ENCODE measurements at regions not wholly inside any gene's neighbourhood (a gene's known extent, or its start where the extent isn't known, plus 50 kb on each side); places are given as distances from the start of the nearest gene placed in this dataset.
"Not testable (repeated sequence)": the region's sequence is repeated elsewhere in the genome, so short reads cannot be mapped to it uniquely, and the experiment has no call there.

DNA sequence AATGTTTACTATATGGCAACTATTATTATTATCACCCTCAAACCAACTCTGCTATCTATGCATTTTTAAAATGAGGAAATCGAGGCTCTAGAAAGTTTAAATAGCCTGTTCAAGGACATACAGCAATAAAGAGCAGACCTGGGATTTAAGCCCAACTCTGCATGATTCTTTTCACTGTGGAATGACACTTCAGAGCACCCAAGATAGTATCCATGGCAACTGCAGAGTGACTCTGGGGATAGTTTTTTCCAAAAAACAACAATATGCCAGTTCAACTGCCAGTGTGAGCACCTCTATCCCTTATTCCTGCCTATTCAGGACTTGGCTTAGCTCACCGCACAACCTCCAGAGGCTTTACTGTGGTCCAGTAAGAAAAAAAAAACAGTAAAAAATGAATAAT, 293.9 kb downstream of the BRINP2 start:
- DNase-seq: no peak

DNA sequence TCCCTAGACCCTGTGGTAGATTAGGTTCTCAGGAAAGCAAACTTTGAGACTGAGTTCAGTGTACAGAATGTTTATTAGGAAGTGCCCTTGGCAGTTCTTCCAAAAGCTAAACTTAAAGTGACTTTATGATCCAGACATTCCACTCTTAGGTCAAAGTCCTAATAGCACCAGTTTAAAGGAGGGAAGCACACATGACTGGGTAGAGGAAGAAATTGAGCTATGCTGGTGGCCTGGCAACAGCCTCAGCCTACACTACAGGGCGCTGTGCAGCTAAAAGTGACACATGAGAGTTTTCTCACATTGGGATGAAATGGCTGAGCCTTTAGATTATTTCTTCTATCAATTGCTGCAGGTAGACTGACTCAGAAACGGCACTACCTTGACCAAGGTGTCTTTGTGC, 280.4 kb downstream of the BRINP2 start:
- no peak for DNase-seq

DNA sequence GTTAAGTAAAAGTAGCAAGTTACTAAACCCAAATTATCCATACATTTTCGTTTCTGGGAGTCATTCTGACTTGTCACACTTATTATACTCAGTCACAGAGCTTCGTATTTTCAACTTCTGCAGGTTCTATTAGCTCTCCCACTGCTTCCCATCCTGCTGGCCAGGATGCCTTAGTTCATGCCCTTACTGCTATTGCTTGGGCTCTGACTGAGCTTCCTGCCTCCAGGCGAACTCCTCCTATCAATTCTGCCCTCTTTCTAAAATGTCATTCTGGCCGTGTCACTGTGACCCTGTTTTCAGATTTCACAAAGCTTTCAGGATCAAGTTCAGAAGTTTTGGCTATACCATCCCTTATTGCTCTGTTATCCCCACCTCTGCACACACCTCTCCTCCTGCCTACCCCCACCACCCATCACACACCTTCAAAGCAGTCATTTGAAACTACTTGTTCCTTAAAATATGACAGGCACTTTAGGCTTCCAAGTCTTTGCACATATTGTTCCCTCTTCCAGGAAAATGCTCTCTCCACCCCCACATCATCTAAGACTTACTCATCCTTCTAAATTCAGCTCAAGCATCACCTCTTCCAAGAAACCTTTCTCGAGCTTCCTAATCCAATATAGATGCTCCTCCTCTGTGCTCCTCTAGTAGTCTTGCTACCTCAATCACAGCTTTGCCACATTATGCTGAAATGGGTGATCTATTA, 278.0 kb downstream of the BRINP2 start:
- DNase-seq: no peak

DNA sequence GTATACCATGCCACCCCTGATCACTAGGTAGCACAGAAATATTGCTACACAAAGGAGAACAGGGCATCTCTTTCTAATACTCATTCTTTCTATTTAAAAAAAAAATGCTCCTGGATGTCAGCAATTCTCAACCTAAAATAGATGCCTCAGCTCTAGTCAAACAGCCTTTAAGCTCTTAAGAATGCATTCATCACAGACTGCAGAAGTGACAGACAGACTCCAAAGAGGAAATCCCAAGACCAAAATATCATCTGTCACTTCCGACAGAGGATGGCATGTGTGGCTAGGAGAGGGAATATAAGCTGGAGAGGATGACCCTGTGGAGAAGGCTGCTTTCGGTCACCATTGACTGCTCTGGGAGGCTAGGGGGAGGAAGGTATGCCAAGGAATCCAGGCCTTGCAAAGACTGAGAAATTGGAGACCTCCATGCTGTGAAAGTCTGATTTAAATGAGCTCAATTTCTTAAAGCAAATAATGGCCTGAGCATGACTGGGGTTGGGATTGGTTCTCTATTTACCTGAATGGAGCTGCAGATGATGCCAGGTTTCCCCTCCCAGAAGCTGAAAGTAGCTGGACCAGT, 277.4 kb downstream of the BRINP2 start:
- no peak for DNase-seq

DNA sequence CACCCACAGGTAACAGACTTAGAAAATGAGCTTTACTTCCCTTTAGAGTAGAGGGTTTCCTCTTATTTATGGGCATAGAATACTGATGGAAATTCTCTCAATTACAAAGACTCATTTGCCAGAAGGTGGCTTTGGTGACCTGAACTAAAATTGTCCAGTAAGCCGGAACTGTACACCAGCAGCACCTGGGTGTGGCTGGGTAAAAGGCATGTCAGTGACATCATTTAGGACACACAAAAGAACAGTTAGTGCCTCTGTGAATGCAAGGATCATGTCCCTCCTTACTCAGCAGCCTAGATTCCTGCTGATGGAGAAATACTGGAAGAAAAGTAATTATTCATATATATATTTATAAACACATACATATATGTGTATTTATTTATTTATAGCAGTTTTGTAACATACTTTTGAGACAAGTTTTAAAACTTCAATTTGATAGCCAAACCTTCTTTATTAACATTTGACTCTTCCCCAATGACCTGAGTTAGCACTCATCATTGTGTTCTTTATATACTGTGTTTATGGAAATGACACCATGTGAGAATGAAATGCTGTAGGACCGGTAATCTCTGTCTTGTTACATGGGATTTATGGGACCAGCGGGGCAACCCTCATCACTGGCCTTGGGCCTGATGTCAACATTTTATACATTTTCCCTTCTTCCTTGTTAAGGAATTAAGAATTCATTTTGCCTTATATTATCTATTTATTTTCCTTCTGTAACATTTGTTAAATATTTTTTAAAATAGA, 274.4 kb downstream of the BRINP2 start:
- DNase-seq: no peak

DNA sequence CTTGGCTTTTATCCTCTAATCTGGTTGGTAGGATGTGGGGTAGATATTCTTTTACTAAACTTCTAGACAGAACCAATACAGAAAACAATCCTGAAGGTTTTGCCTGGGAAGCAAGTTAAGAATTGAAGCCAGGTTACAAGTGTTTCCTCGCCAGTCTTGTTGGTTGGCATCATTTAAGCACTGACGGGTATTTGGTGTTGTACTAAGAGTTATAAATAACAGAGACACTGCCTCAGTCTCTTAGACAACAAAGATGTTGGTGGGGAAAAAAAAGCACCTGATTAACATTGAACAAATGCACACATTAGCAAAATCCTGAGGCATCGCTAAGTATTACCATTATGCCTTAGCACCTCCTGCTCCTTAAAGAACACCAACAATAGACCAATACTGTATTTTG, 272.2 kb downstream of the BRINP2 start:
- no peak for DNase-seq

DNA sequence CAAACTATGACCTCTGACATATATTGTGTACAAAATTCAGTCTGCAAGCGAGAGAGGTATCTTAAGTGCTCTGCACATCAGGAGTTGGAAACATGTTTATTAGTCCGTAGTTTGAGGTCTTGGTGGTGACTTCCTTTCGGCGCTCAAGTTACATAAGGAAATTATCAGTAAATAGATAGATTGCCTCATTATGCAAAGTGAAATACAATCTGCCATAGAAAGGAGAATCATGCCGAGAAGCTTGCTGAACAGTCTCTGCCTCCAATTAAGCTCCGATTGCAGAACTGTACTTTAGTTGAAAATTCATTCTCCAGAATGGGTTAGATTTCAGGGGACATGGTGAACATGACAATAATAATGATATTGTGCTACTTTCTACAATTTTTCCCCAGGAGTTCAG, 271.8 kb downstream of the BRINP2 start:
- no peak for DNase-seq

DNA sequence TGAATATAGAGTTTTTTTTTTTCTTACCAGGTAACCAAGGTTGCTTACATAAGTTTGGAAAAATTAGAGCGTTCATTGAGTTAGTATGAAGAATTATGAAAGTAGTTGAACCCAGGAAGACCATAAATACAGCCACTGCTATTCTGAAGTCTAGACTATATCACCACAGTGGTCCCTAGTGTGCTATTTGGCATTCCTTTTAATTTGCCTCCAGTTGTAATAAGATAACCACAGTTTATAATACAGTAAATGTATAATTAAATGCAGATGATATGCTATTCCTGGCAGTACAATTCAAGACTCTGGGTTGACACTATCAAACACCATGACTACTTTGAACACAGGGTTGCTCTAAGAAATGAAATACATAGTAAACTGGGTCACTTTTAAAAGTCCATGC, 270.5 kb downstream of the BRINP2 start:
- DNase-seq: no peak

DNA sequence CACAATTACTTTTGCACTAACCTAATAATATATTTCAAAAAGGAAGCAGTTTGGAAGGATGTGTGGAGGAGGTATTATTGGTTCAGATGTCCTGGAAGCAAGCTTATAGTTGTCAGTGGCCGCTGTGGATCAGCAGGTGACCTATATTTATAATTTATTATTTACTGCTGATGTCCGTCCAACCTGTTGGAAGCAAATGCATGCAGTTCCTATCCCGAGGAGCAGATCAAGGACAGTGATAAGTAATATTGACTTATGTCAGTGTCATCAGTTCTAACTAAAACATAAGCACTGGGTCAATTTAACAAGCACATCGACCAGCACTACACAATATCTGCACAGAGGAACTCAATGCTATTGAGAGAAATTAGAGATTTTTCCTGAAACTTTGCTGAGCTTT, 270.1 kb downstream of the BRINP2 start:
- DNase-seq: no peak

DNA sequence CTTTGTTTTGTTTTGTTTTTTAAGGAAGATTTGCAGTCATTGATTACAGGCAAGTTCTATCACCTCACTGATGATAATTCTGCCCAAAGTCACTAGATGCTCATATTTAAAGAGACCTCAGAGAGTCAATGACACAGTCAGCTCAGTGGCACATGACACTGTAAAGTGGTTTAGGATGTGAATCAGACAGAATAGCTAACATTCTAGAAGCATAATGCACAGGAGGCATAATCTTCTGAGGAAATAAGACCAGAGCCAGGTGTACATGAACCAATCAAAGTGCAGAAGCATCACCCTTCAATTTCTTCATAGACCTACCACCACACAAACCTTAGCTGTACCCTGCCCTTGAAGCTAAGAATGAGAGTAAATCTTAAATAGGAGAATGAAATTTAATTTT, 268.5 kb downstream of the BRINP2 start:
- no peak for DNase-seq

DNA sequence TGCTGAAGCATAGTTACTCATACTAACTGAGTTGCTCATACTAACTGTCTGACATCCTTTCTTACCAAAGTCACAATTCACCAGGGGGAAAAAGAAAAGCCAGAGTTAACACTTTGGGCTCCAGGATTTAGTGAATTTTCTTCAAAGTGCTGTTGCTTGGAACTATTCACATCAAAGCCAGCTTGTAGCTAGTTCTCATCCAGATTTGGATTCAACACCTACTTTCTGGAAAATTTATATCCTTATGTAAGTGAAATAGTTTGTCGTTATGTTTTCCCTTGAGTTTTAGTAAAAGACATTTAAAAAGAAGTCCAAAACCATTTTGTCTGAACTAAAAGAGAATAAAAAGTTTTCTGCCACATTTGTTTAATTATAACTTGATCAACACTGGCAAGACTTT, 264.6 kb downstream of the BRINP2 start:
- DNase-seq: no peak

DNA sequence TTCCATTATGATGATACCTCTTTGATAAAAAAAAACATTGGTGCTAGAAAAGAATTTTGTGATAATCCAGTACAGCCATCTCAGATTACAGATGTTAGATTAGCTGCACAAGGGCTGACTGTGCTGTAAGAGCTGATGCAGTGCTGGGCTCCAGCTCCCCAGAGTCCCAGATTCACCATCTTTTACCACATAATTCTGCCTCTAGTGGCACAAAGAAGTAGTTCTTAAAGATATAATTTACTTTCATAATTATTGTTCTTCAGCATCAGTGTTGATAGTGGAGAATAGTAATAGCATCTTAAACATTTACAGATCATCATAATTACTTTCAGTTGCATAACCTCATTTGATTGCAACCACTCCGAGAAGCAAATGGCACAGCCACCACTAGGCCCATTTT, 262.1 kb downstream of the BRINP2 start:
- DNase-seq: no peak

DNA sequence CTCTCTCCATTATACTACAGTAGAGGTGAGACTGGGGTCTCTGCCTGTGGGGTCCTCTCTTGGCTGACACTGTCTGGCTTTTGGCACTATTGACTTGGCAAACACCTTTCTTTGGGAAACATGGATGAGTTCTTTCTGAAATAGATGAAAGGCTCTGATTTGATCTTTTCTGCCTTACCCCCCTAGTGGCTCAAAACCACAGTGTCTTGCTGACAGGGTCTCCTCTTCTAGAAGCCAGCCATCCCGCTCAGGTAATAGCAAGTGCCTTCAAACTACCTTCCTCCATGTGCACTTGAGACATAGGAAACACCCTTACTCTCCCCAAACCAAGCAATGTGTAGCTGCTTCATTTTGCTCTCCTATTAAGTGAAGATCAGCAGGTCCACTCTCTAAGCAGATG, 260.4 kb downstream of the BRINP2 start:
- no peak for DNase-seq

DNA sequence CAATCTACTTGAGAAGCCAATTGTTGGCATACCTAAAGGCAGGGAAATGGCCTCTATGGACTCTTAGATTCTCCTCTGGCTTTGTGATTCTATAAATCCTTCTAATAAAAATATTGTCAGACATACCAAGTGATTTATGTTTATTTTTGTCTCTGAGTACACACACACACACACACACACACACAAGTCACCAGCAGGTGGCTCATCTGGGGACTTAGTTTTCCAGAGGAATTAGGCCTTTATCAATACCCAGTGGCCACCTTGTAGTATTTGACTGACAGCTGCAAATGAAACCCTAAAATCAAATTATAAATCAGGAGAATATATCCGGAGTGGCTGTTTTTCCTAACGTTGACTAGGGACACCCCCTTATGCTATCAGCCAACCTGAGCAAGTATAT, 258.5 kb downstream of the BRINP2 start:
- DNase-seq: no peak

DNA sequence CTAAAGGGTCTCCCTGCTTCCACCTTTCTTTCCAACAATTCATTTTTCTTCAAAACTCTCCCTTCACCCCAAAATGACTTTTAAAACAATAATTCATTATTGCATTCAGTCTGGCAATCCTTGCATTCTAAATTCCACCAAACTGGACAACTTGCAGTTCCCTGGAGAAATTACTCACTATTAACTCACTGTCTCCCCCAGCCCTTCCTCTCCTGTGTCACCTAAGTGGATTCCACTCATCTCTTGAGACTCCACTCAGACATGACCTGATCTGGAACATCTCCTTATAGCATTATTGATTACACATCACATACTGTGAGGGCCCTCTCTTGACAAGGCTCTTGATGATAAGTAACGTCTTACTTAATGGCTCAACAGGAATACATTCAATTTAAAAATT, 257.1 kb downstream of the BRINP2 start:
- no peak for DNase-seq

DNA sequence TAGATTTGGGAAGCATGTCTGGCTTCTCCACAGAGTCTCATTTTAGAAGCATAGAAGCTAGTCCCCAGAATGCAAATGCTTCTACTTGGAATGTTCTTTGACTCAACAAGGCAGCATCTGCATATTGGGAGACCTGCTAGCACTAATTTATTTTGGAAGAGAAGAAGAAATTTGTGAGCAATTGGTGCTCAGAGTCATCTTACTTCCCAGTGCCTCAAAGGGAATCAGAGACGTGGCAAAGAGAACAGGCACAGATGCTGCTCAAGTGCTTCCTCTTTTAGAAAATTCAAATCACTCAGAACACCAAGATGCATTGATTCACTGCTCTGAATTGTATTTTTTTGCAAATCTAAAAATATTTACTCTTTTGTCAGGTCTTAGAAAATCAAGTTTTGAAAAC, 255.7 kb downstream of the BRINP2 start:
- no peak for DNase-seq

DNA sequence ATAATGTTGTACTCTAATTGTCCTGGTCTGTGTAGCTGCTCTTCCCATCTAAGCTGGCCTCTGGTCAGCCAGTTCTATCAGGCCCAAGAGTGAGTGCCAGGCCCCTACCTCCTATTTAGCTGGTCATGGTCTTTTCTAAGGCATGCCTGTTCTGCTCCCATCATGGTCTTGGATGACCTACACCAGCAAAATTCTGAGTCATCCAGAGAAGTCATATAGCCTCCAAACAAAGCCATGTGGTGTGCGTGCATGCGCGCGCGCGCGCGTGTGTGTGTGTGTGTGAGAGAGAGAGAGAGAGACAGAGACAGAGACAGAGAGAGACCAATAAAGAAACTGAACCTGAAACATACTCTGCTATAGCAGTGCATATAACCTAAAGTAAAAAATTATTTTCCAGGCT, 254.4 kb downstream of the BRINP2 start:
- no peak for DNase-seq

DNA sequence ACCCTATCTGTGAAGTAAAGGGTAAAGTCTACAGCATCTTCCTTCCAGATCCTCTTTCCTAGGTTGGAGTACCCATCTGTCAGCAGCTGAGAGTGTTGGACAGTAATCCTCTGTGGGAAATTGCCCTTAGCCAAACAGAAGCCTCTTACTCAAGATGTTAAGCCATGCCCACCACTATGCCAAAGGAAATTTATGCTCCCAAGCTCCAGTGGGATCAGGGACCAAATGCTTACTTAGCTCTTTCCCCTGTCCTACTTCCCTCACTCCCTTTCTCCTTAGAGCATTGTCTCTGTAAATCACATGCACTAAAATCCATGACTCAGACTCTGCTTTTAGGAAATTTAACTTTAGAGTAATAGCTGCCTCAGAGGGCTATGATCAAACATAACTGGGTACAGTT, 254.0 kb downstream of the BRINP2 start:
- no peak for DNase-seq

DNA sequence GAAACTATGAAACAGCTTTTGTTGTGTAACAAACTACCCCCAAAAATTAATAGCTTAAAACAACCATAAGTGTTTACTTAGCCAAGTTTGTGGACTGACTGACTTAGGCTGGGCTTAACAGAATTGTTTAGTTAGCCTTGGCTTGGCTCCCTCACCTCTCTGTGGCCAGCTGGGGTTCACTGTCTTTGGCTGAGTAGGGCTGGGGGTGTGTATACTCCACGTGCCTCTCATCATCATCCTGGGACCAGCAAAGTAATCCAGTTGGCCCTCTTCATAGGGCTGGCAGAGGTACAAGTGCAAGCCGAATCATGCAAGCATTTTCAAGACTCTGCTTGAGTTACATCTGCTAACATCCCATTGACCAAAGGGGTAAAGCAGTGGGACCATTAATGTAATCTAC, 252.3 kb downstream of the BRINP2 start:
- no peak for DNase-seq

DNA sequence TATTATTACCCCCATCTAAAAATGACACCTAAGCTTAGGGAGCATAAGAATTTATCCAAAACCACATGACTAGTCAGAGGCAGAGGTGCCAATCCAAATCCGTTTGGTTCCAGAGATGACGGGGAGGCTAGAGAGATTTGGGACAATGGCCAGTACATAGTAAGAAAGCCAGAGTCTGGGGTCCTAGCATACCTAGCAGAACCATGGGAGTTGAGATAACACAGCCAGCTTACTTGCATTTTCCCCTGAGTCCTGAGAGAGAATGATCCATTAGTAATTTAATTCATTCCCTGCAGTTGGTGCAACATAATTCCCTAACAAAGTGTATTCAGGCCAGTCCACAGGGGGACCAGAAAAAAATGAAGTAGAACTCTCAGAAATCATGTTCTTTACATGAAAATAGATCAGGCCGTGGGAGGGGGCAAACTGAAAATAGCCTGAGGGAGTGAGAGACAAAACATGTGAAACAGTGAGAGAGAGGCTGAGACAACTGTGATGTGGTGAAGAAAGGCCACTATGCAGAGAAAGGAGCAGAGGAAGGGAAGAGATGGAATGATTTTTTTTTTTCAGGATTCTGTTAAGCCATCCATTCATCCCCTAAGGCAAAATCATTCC, 243.3 kb downstream of the BRINP2 start:
- no peak for DNase-seq

DNA sequence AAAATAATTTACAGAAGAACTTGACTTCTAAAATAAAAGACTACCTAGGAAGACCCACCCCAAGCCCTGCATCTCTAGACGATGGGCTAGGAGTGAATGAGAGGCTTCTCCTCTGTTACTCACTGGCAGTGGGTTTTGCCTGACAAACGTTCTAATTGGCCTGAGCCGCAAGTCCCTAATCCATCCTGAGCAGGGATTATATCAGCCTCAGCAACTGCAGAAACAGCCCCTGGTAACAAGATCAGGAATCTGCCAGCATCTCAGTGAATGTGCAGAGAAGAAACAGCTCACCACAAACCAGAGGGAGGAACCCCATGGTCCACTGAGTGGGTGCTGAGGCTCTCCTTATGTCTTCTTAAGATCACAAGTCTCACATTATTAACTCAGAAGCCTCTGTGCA, 240.6 kb downstream of the BRINP2 start:
- DNase-seq: no peak

DNA sequence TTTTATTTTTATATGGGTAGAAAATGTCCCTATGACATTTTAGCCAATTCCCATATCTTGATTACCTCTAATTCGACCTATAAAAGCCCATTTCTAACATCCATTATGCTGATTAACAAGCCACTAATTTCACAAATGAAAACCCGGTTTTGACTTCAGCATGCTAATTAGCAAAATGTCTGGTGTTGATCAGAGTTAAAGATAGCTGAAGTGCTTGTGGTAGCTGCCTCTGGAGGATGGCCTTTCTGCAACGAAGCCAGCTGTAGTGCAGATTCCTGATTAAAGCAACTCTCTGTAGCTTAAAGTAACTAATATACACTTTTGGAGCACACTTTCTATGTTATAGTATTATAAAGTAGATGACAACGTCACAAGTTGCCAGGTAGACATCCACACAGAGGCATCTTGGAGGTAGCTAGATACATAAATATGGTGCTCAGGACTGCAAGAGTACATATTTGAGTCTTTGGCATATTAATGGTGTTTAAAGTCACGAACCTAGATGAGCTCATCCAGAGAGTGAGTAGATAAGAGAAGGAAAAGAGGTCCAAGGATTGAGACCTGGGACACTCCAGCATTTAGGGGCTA, 239.5 kb downstream of the BRINP2 start:
- DNase-seq: no peak

DNA sequence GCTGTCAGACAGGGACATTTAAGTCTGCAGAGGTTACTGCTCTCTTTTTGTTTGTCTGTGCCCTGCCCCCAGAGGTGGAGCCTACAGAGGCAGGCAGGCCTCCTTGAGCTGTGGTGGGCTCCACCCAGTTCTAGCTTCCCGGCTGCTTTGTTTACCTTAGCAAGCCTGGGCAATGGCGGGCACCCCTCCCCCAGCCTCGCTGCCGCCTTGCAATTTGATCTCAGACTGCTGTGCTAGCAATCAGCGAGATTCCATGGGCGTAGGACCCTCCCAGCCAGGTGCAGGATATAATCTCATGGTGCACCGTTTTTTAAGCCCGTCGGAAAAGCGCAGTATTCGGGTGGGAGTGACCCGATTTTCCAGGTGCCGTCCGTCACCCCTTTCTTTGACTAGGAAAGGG, 235.6 kb downstream of the BRINP2 start:
- not testable (repeated sequence) for DNase-seq

DNA sequence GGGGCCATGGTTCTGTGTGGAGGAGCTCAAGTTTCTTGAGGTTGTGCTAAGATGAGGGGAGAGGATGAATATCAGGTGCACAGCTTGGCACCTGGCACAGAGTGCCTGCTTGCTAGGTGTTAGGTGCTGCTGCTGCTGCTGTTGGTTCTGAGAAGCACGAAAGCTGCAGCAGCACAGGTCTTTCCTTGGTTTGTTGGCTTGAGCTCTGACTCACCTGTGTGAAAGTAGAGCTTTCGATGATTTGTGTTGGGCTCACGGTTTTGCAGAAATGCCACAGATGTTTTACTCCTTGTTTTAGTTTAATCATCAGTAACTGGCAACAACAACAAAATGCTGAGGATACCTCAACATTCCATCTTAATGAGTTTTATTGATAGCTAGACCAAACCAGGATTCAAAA, 221.6 kb downstream of the BRINP2 start:
- DNase-seq: no peak

Data from SHP77 (cell line).